Right lobe of liver (tissue), 6 donors: ENCODE measurements at regions not wholly inside any gene's neighbourhood (a gene's known extent, or its start where the extent isn't known, plus 50 kb on each side); places are given as distances from the start of the nearest gene placed in this dataset.

Experiments used
- ATAC-seq, 4 donors: fragments of 200-7000 bp; cut with Tn5 transposase; one replicate each; pipeline ENCODE4 v1.9.1; 2020; ENCODE audit warnings: mild to moderate bottlenecking in 4 of 4, moderate library complexity in 4 of 4
- DNase-seq, 3 donors: peaks; one replicate each; pipeline ENCODE4 v3.0.0-alpha.2; 2020
- H3K27ac ChIP-seq, 3 donors: fragments of 200-600 bp; one replicate each; pipeline ENCODE4 v1.8.0; 2022
- H3K27me3 ChIP-seq, 2 donors: fragments of 200-600 bp; one replicate each; pipeline ENCODE4 v1.8.0; 2022
- H3K36me3 ChIP-seq, 4 donors: fragments of 200-600 bp; sonication (generic) in 1 of 4; one replicate each; pipeline versions ENCODE4 v1.5.1 to v1.8.0; 2017 to 2022; ENCODE audit warnings: control low read depth in 1 of 4
- H3K4me1 ChIP-seq, 4 donors: fragments of 200-600 bp; sonication (generic) in 1 of 4; one replicate each; pipeline versions ENCODE4 v1.5.1 to v1.8.0; 2017 to 2022; ENCODE audit warnings: control low read depth in 1 of 4
- H3K4me3 ChIP-seq, 3 donors: fragments of 200-600 bp; one replicate each; pipeline ENCODE4 v1.8.0; 2022
- H3K9me3 ChIP-seq, 4 donors: fragments of 200-600 bp; sonication (generic) in 1 of 4; one replicate each; pipeline versions ENCODE4 v1.5.1 to v1.8.0; 2017 to 2022; ENCODE audit warnings: control low read depth in 1 of 4
- CTCF ChIP-seq, 4 donors: fragments of 200-600 bp in 3 of 4; fragments of 450-650 bp in 1 of 4; IDR thresholded peaks; one replicate each; pipeline versions ENCODE4 v1.5.1 to v1.8.0; 2016 to 2022; ENCODE audit warnings: antibody characterized with exemption in 4 of 4, mild to moderate bottlenecking in 2 of 4
- POLR2A ChIP-seq: fragments of 450-650 bp; IDR thresholded peaks from one replicate; pipeline ENCODE4 v1.6.1; 2017; ENCODE audit warnings: antibody characterized with exemption, mild to moderate bottlenecking
- WGBS: methylation state at CpG from one replicate; pipeline ENCODE4 v1.1.6; 2018; ENCODE audit warnings: low coverage, low lambda C conversion rate; ENCODE audit not compliant: insufficient coverage; ENCODE audit errors: missing lambda C conversion rate; 5-methylcytosine and 5-hydroxymethylcytosine counted together
- intact Hi-C, 2 donors: fragments of 100-400 bp; cut with DNase I; formaldehyde crosslinking; loops; one replicate each; pipeline versions ENCODE4 v1.11.2 to v1.14.1; 2022
- donor health status: DM: no; HTN: yes; CAD: no.
- donor health status: DM: no; HTN: no; CAD: no.
- donor health status: DM: no; HTN: no; CAD: no.
- donor health status: DM: no; HTN: yes; CAD: no.
- donor health status: DM: no; HTN: yes; CAD: no.

DNA sequence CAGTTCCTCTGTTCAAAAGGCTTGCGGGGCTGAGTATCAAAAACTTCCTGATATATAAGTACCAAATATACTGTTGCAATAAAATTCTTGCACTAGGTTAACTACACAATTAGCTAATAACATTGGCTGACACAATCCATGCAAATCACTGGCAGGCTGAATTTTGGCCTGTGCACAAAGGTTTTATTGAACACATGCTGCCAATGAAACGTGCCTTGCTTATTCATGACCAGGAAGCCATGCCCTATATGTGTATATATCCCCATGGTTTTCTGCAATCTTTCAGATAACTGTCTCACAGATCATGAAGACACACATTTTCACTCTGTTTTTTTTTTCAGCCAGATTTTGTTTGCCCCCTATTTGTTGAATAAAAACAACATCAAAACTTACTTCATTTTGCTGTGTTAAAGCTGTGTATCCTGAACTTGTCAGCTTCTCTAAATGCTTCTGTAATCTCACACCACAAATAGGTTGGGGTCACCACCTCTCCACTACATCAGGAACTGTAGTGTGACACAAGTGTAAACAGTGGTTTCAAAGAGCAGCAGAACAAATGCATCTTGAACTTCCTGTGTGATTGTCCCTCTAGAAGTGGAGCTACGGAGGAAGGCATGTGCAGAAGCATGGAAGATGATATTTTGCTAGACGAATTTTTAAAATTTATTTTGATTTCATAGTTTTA, 920.7 kb upstream of the NR2F2 start:
- intact Hi-C loops = no loop called here
- Histone ChIP-seq H3K4me1 (no peaks in the 10 kb centered on the region), H3K27me3 (no peaks in the 10 kb centered on the region), H3K4me3 (no peak overlapping the region), H3K27ac (no peak overlapping the region), H3K36me3 (no peaks in the 10 kb centered on the region), H3K9me3 (no peaks in the 10 kb centered on the region)
- no peak for TF ChIP-seq POLR2A
- DNase-seq (no peak), ATAC-seq (peak; percentile 23 to 54 (median 39))
- 39% methylated on average over 4 of the region's 4 CpGs for WGBS

GRCh38 chr15:95410757-95411156, 919.7 kb upstream of the NR2F2 start:
- WGBS = 84% methylated on average over 4 of the region's 4 CpGs
- Histone ChIP-seq H3K36me3 (no peaks in the 10 kb centered on the region), H3K4me3 (no peak overlapping the region), H3K9me3 (no peaks in the 10 kb centered on the region), H3K27me3 (no peaks in the 10 kb centered on the region), H3K27ac (no peak overlapping the region), H3K4me1 (no peaks in the 10 kb centered on the region)
- intact Hi-C loops = no loop called here
- DNase-seq (no peak), ATAC-seq (no peak)
- no peak for TF ChIP-seq CTCF (IDR thresholded peaks at IDR 0.05)

DNA sequence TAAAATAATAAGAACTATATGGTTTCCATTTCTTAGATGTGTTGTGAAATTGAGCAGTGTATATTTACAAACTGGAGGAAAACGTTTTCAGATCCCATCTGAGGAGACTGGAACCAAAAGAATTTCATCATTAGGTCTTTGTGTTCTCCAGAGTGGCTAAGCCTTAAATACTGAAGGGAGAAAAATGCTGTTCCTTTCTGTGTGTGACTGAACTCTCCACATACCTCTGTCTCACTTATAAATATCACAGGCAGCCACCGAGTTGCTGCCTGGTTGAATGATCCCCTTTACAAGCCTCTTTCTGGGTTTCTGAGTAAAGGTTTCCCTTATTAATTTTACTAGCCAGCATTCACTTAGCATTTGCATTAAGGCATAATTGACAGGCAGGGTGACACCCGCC, 913.9 kb upstream of the NR2F2 start:
- no peak for TF ChIP-seq CTCF (IDR thresholded peaks at IDR 0.05)
- TF ChIP-seq POLR2A = no peak
- intact Hi-C loops = no loop called here
- Histone ChIP-seq H3K4me3 (no peak overlapping the region), H3K27me3 (no peaks in the 10 kb centered on the region), H3K4me1 (no peaks in the 10 kb centered on the region), H3K27ac (no peak overlapping the region), H3K36me3 (no peaks in the 10 kb centered on the region), H3K9me3 (no peaks in the 10 kb centered on the region)
- DNase-seq = no peak
- WGBS = 36% methylated on average over 3 of the region's 3 CpGs
- no peak for ATAC-seq

- Histone ChIP-seq H3K27me3 (no peaks in the 10 kb centered on the region), H3K4me3 (no peak overlapping the region), H3K36me3 (no peaks in the 10 kb centered on the region), H3K4me1 (no peaks in the 10 kb centered on the region), H3K9me3 (no peaks in the 10 kb centered on the region), H3K27ac (no peak overlapping the region)
- intact Hi-C loops = no loop called here
- TF ChIP-seq POLR2A (no peak), CTCF (IDR thresholded peaks at IDR 0.05) (no peak)
- ATAC-seq (no peak), DNase-seq (no peak)
- WGBS = 47% methylated on average over 3 of the region's 3 CpGs
Measured at GRCh38 chr15:95417761-95418160, 912.7 kb upstream of the NR2F2 start.

DNA sequence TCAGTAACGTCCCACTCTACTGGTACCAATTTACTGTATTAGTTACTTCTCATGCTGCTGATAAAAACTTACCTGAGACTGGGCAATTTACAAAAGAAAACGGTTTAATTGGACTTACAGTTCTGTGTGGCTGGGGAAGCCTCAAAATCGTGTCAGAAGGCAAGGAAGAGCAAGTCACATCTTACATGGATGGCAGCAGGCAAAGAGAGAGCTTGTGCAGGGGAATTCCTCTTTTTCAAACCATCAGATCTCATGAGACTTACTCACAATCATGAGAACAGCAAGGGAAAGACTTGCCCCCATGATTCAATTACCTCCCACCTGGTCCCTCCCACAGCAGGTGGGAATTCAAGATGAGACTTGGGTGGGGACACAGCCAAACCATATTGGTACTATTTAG, 908.2 kb upstream of the NR2F2 start:
- intact Hi-C loops = no loop called here
- H3K4me3 ChIP-seq = no peak overlapping the region
- ATAC-seq (no peak), DNase-seq (no peak)
- H3K27ac ChIP-seq = no peak overlapping the region
- WGBS = 35% methylated on average over 3 of the region's 3 CpGs
- no peaks in the 10 kb centered on the region for H3K36me3 ChIP-seq
- H3K4me1 ChIP-seq = no peaks in the 10 kb centered on the region
- no peaks in the 10 kb centered on the region for H3K9me3 ChIP-seq
- H3K27me3 ChIP-seq = no peaks in the 10 kb centered on the region
- no peak for TF ChIP-seq CTCF (IDR thresholded peaks at IDR 0.05)
- TF ChIP-seq POLR2A = no peak
